Activated CD8-positive, alpha-beta memory T cell treated with anti-CD3 and anti-CD28 coated beads for 1 hour (primary cell): ENCODE measurements at regions not wholly inside any gene's neighbourhood (a gene's known extent, or its start where the extent isn't known, plus 50 kb on each side); places are given as distances from the start of the nearest gene placed in this dataset.

Experiments used
- DNase-seq, 2 donors: peaks; one replicate each; pipeline ENCODE4 v3.0.0-alpha.2; 2020; ENCODE audit warnings: low read depth in 1 of 2; ENCODE audit errors: extremely low read depth in 1 of 2

- no peak for DNase-seq
Observed at GRCh38 chr11:19597876-19598275, 114.8 kb upstream of the NAV2 start.

- DNase-seq = no peak
Observed at GRCh38 chr11:19597206-19597605, 115.4 kb upstream of the NAV2 start.

GRCh38 chr11:19595840-19596751 is 116.5 kb upstream of the NAV2 start:
- DNase-seq = no peak

- no peak for DNase-seq
Observed at GRCh38 chr11:19595499-19595839, 117.2 kb upstream of the NAV2 start.

- no peak for DNase-seq
Observed at GRCh38 chr11:19594326-19594725, 118.3 kb upstream of the NAV2 start.

GRCh38 chr11:19592842-19593241 is 119.8 kb upstream of the NAV2 start:
- DNase-seq = no peak

- no peak for DNase-seq
Observed at GRCh38 chr11:19589567-19590260, 122.9 kb upstream of the NAV2 start.

- DNase-seq = no peak
Observed at GRCh38 chr11:19587979-19588378, 124.7 kb upstream of the NAV2 start.

- no peak for DNase-seq
Observed at GRCh38 chr11:19580646-19581045, 132.0 kb upstream of the NAV2 start.

- no peak for DNase-seq
Observed at GRCh38 chr11:19579957-19580356, 132.7 kb upstream of the NAV2 start.

- no peak for DNase-seq
Observed at GRCh38 chr11:19578871-19579270, 133.8 kb upstream of the NAV2 start.

DNA sequence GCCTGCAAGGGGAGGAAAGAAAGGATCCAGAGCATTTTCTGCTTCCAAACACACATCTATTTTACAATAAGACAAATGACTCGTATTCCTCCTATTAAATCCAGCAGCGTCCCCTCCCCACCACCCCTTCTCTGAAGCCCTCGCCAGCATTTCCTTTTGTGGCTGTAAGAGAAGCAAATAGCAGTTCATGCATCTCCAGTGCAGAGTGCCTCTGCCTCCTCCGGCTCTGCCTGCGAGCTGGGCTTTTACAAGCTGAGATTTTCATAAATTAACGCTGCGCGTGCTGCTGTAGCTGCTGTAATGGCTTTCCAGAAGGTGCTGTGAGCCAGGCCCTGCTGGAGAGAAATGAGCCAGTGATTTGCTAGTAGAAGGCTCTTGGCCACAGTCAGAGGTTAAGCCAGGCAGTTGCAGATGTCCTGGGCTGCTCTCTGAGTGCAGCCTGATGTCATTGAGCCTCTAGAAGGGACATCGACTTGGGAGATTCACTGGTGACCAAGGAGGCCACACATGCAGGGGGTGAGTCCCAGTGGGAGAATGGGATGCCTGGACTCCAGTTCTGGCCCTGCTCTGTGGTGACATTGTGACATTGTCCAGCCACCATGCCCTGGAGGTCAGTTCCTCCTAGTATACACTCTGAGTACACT is 134.5 kb upstream of the NAV2 start:
- no peak for DNase-seq

DNA sequence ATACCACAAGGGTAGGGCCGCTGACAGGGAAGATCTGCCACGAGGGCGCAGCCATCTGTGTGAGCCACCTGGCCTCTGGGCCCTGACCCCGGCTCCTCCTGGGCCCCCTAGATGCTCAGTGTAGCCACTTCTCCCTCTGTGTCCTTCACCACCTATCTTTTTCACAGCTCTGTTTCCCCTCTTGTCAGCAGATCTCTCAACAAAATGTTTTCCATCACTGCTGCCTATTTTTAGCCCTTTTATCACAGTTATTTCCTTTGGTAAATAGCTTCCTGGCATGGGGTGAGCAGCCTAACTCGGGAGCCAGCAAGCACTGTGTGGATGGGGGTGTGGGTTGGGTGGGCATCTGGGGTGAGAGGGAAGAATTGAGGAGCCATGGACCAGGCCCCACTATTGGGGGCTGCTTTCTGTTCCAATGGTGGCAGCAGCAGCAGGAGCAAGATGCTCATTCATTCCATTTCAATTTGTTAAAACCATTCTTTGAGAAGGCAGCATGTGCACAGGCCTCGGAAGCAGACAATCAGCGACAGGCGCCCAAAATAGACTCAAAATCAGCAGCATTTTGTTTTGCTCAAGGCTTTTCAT is 135.2 kb upstream of the NAV2 start:
- no peak for DNase-seq

GRCh38 chr11:19576903-19577302 is 135.7 kb upstream of the NAV2 start:
- DNase-seq = no peak

- no peak for DNase-seq
Observed at GRCh38 chr11:19576054-19576453, 136.6 kb upstream of the NAV2 start.

GRCh38 chr11:19574916-19575315 is 137.7 kb upstream of the NAV2 start:
- DNase-seq = no peak

GRCh38 chr11:19573666-19574065 is 139.0 kb upstream of the NAV2 start:
- no peak for DNase-seq

DNA sequence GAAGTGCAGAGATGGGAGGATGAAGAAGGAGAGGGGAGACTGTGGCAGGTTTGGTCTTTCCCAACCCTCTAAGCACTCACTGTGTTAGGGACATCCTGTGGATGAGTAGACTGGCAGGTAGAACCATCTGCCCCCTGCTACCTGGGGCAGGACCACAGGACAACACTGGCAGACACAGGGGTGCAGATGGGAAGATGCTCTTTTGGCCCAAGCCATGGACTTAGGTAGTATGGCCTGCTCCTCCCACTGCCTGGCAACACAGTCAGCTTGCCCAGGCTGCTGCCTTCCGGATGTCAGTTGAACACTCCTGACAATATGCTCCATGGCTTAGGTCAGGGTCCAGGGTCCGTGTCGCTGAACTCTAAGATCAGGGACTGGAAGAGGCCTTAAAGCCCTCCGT is 140.7 kb upstream of the NAV2 start:
- no peak for DNase-seq

GRCh38 chr11:19570889-19571288 is 141.7 kb upstream of the NAV2 start:
- DNase-seq = no peak

DNA sequence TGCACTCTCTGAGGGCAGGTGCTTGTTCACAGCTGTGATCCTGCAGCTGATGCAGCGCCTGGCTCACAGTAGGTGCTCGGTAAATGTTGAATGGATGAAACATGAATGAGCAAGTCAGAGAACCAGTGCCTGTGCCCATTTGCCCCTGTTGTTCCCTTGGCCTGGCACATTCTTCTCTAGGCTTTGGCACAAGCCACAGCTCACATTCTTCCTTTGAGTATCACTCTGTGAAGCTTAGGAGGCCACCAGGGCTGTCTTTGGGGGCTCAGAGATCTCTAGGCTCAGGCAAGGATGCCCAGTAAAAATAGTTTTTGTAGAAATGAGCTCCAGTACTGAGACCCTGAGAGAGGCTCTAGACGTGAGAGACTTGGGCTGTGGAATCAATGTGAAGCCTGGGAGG is 144.6 kb upstream of the NAV2 start:
- no peak for DNase-seq

GRCh38 chr11:19566583-19567379 is 145.9 kb upstream of the NAV2 start:
- no peak for DNase-seq
